ENCODE measurements at regions not wholly inside any gene's neighbourhood (a gene's known extent, or its start where the extent isn't known, plus 50 kb on each side); places are given as distances from the start of the nearest gene placed in this dataset.

DNA sequence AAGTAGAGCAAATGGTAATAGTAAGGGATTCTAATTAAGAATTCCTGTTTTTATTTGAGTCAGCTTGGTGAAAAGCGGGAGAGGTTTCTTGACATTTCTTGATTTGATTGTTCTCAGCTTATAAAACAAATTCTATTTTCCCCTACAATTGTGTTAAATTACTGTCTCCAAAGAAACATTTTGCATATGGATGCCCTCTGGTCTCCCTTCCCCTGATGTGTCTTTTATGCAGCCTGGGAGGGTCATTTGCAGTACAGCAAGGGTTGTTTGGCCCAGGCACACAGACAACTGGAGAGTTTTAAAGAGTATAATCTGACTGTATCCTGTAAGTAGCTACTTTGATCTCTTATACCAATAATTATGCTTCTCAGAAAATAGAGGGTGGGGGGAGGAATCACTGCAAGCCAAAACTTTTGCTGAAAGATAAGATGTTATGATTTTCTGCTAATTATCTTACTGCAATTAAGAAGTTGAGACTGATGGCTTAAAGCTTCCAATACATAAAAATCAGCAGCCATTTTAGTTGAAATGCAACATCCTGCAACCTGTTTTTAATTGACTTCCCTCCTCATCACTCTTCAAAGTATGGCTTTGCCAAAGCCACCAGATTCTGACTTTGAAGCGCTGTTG is 204.1 kb upstream of the SEMA6A start:
- H3K9ac ChIP-seq (ENCODE audit: low read depth, low read length, poor library complexity), result no peak overlapping the region
- H2BK12ac ChIP-seq (ENCODE audit: low read length), result no peak overlapping the region
- no peak overlapping the region for H3K27ac ChIP-seq (replicated peaks; ENCODE audit: low read length)
- H3K23ac ChIP-seq (ENCODE audit: low read depth, low read length, poor library complexity), result no peak overlapping the region
- no peak overlapping the region for H4K8ac ChIP-seq (ENCODE audit: low read depth, low read length)
- no peak overlapping the region for H3K18ac ChIP-seq (ENCODE audit: low read length)
- WGBS, 2 donors (ENCODE audit: extremely low coverage in 2 of 2, insufficient read length in 2 of 2, insufficient replicate concordance in 1 of 2), result no CpG with 5 or more reads among the region's 2 CpGs
- no peak for DNase-seq (ENCODE audit: low spot score)
- H4K91ac ChIP-seq (ENCODE audit: low read depth, low read length, poor library complexity), result no peak overlapping the region
- H2BK15ac ChIP-seq (ENCODE audit: low read length), result no peak overlapping the region
- H3K79me1 ChIP-seq (ENCODE audit: low read depth, low read length), result no peaks in the 10 kb centered on the region
- no peaks in the 10 kb centered on the region for H3K36me3 ChIP-seq (replicated peaks in 1 of 2; ENCODE audit: control insufficient read depth in 2 of 2, insufficient read depth in 2 of 2, low read length in 2 of 2)
- no peak overlapping the region for H3K4me2 ChIP-seq (ENCODE audit: insufficient read depth, low read length, poor library complexity, severe bottlenecking)
- no peak overlapping the region for H3K4ac ChIP-seq (ENCODE audit: low read length)
- no peak overlapping the region for H2BK120ac ChIP-seq (ENCODE audit: low read depth, low read length)
- H2BK5ac ChIP-seq (ENCODE audit: low read length), result no peak overlapping the region
- no peaks in the 10 kb centered on the region for H3K9me3 ChIP-seq (replicated peaks in 1 of 2; ENCODE audit: control insufficient read depth in 2 of 2, insufficient read depth in 1 of 2, low read depth in 1 of 2, low read length in 2 of 2)
- H3K4me3 ChIP-seq (ENCODE audit: low read length in 2 of 2), result no peak overlapping the region
- H2AK5ac ChIP-seq (ENCODE audit: low read depth, low read length), result no peak overlapping the region
- H3K14ac ChIP-seq (ENCODE audit: low read length), result no peak overlapping the region
- H2AFZ ChIP-seq (ENCODE audit: low read length), result no peak overlapping the region
- peaks cover 0 to 60% (median 0%) of the 10 kb centered on the region in 3 experiments for H3K27me3 ChIP-seq (ENCODE audit: control insufficient read depth in 3 of 3, insufficient read depth in 3 of 3, low read depth in 1 of 3, low read length in 3 of 3)
- H3K4me1 ChIP-seq (ENCODE audit: control insufficient read depth in 2 of 2, insufficient read depth in 1 of 2, low read depth in 1 of 2, low read length in 2 of 2), result peaks cover 7 to 12% of the 10 kb centered on the region in 2 donors

DNA sequence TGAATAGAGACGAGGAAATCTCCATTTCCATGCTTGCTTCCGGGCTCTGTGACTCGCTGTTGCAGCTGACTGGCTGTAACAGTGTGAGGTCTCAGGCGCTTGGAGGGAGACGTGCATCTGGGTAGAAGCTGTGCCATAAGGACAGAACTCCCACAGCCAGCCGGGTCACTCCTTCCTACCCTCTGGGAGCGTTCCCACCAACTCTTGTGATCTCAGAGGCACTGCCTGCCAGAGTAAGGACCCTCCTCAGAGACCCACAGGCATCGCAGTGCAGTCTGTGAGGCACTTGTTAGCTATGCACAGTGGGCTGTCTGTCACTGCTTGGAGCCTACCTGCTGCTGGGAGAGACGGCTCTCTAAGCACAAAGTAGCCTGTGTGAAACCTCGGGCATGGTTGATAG is 203.4 kb upstream of the SEMA6A start:
- H3K14ac ChIP-seq (ENCODE audit: low read length), result no peak overlapping the region
- no peaks in the 10 kb centered on the region for H3K36me3 ChIP-seq (replicated peaks in 1 of 2; ENCODE audit: control insufficient read depth in 2 of 2, insufficient read depth in 2 of 2, low read length in 2 of 2)
- no peak overlapping the region for H2AK5ac ChIP-seq (ENCODE audit: low read depth, low read length)
- H3K4me1 ChIP-seq (ENCODE audit: control insufficient read depth in 2 of 2, insufficient read depth in 1 of 2, low read depth in 1 of 2, low read length in 2 of 2), result peaks cover 10 to 12% of the 10 kb centered on the region in 2 donors
- H2AFZ ChIP-seq (ENCODE audit: low read length), result peak overlapping the region; percentile 73
- H2BK120ac ChIP-seq (ENCODE audit: low read depth, low read length), result no peak overlapping the region
- no peak overlapping the region for H4K91ac ChIP-seq (ENCODE audit: low read depth, low read length, poor library complexity)
- peaks cover 0 to 67% (median 0%) of the 10 kb centered on the region in 3 experiments for H3K27me3 ChIP-seq (ENCODE audit: control insufficient read depth in 3 of 3, insufficient read depth in 3 of 3, low read depth in 1 of 3, low read length in 3 of 3)
- peak overlapping the region; percentile 36 for H3K4me2 ChIP-seq (ENCODE audit: insufficient read depth, low read length, poor library complexity, severe bottlenecking)
- H4K8ac ChIP-seq (ENCODE audit: low read depth, low read length), result no peak overlapping the region
- H3K23ac ChIP-seq (ENCODE audit: low read depth, low read length, poor library complexity), result no peak overlapping the region
- no peak overlapping the region for H2BK5ac ChIP-seq (ENCODE audit: low read length)
- no peak overlapping the region for H3K4ac ChIP-seq (ENCODE audit: low read length)
- no peak overlapping the region for H2BK15ac ChIP-seq (ENCODE audit: low read length)
- H3K9ac ChIP-seq (ENCODE audit: low read depth, low read length, poor library complexity), result no peak overlapping the region
- H2BK12ac ChIP-seq (ENCODE audit: low read length), result no peak overlapping the region
- DNase-seq (ENCODE audit: low spot score), result no peak
- WGBS, 2 donors (ENCODE audit: extremely low coverage in 2 of 2, insufficient read length in 2 of 2, insufficient replicate concordance in 1 of 2), result no CpG with 5 or more reads among the region's 10 CpGs
- H3K4me3 ChIP-seq (ENCODE audit: low read length in 2 of 2), result peak overlapping the region in 1 of 2 donors; percentile 14
- H3K79me1 ChIP-seq (ENCODE audit: low read depth, low read length), result no peaks in the 10 kb centered on the region
- no peaks in the 10 kb centered on the region for H3K9me3 ChIP-seq (replicated peaks in 1 of 2; ENCODE audit: control insufficient read depth in 2 of 2, insufficient read depth in 1 of 2, low read depth in 1 of 2, low read length in 2 of 2)
- no peak overlapping the region for H3K27ac ChIP-seq (replicated peaks; ENCODE audit: low read length)
- peak overlapping the region; percentile 22 for H3K18ac ChIP-seq (ENCODE audit: low read length)

DNA sequence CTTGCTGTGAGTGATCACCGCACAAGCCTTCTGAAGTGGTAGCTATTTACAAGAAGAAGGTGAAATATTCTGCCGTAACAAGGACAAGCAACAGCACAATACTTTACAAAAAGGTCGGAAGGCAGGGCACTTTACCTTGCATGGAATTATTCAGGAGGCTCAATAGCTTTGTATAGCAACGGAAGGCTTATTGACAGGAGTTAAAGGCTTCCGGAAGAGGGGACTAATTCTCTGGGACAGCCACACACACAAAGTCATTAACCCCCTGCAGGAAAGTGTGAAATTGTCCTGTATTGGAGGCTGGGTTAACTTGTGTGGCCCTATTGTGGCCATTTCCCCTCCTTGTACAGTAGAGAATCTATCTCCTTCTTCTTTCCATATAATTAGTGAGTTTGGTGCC is 199.3 kb upstream of the SEMA6A start:
- H2AFZ ChIP-seq (ENCODE audit: low read length), result peak overlapping the region; percentile 7
- H2BK12ac ChIP-seq (ENCODE audit: low read length), result no peak overlapping the region
- H3K18ac ChIP-seq (ENCODE audit: low read length), result no peak overlapping the region
- no peaks in the 10 kb centered on the region for H3K36me3 ChIP-seq (replicated peaks in 1 of 2; ENCODE audit: control insufficient read depth in 2 of 2, insufficient read depth in 2 of 2, low read length in 2 of 2)
- H2AK5ac ChIP-seq (ENCODE audit: low read depth, low read length), result no peak overlapping the region
- no peak overlapping the region for H2BK5ac ChIP-seq (ENCODE audit: low read length)
- H3K9ac ChIP-seq (ENCODE audit: low read depth, low read length, poor library complexity), result no peak overlapping the region
- no peak overlapping the region for H3K4me2 ChIP-seq (ENCODE audit: insufficient read depth, low read length, poor library complexity, severe bottlenecking)
- no peak overlapping the region for H4K8ac ChIP-seq (ENCODE audit: low read depth, low read length)
- no peak overlapping the region for H3K4me3 ChIP-seq (ENCODE audit: low read length in 2 of 2)
- no peak overlapping the region for H3K4ac ChIP-seq (ENCODE audit: low read length)
- H3K27ac ChIP-seq (replicated peaks; ENCODE audit: low read length), result peak overlapping the region; percentile 50
- no CpG with 5 or more reads among the region's 5 CpGs for WGBS, 2 donors (ENCODE audit: extremely low coverage in 2 of 2, insufficient read length in 2 of 2, insufficient replicate concordance in 1 of 2)
- H2BK120ac ChIP-seq (ENCODE audit: low read depth, low read length), result no peak overlapping the region
- no peaks in the 10 kb centered on the region for H3K79me1 ChIP-seq (ENCODE audit: low read depth, low read length)
- no peak overlapping the region for H4K91ac ChIP-seq (ENCODE audit: low read depth, low read length, poor library complexity)
- no peaks in the 10 kb centered on the region for H3K9me3 ChIP-seq (replicated peaks in 1 of 2; ENCODE audit: control insufficient read depth in 2 of 2, insufficient read depth in 1 of 2, low read depth in 1 of 2, low read length in 2 of 2)
- H3K27me3 ChIP-seq (ENCODE audit: control insufficient read depth in 3 of 3, insufficient read depth in 3 of 3, low read depth in 1 of 3, low read length in 3 of 3), result peaks cover 0 to 92% (median 0%) of the 10 kb centered on the region in 3 experiments
- no peak overlapping the region for H3K14ac ChIP-seq (ENCODE audit: low read length)
- H3K23ac ChIP-seq (ENCODE audit: low read depth, low read length, poor library complexity), result no peak overlapping the region
- H3K4me1 ChIP-seq (ENCODE audit: control insufficient read depth in 2 of 2, insufficient read depth in 1 of 2, low read depth in 1 of 2, low read length in 2 of 2), result peaks cover 12% of the 10 kb centered on the region in 2 donors
- no peak for DNase-seq (ENCODE audit: low spot score)
- no peak overlapping the region for H2BK15ac ChIP-seq (ENCODE audit: low read length)

- no peak for DNase-seq (ENCODE audit: low spot score)
- H3K4me2 ChIP-seq (ENCODE audit: insufficient read depth, low read length, poor library complexity, severe bottlenecking), result no peak overlapping the region
Observed at GRCh38 chr5:116772806-116773205, 198.2 kb upstream of the SEMA6A start.

More at GRCh38 chr5:116772806-116773205, 198.2 kb upstream of the SEMA6A start:
- H2AK5ac ChIP-seq (ENCODE audit: low read depth, low read length), result no peak overlapping the region
- no peak overlapping the region for H3K9ac ChIP-seq (ENCODE audit: low read depth, low read length, poor library complexity)
- no peak overlapping the region for H3K4me3 ChIP-seq (ENCODE audit: low read length in 2 of 2)
- no peak overlapping the region for H3K23ac ChIP-seq (ENCODE audit: low read depth, low read length, poor library complexity)
- H3K9me3 ChIP-seq (replicated peaks in 1 of 2; ENCODE audit: control insufficient read depth in 2 of 2, insufficient read depth in 1 of 2, low read depth in 1 of 2, low read length in 2 of 2), result no peaks in the 10 kb centered on the region
- peaks cover 3 to 8% of the 10 kb centered on the region in 2 donors for H3K4me1 ChIP-seq (ENCODE audit: control insufficient read depth in 2 of 2, insufficient read depth in 1 of 2, low read depth in 1 of 2, low read length in 2 of 2)
- H4K91ac ChIP-seq (ENCODE audit: low read depth, low read length, poor library complexity), result no peak overlapping the region
- no CpG with 5 or more reads among the region's 3 CpGs for WGBS, 2 donors (ENCODE audit: extremely low coverage in 2 of 2, insufficient read length in 2 of 2, insufficient replicate concordance in 1 of 2)
- no peak overlapping the region for H3K18ac ChIP-seq (ENCODE audit: low read length)
- H3K27me3 ChIP-seq (ENCODE audit: control insufficient read depth in 3 of 3, insufficient read depth in 3 of 3, low read depth in 1 of 3, low read length in 3 of 3), result peaks cover 0 to 94% (median 0%) of the 10 kb centered on the region in 3 experiments
- no peak overlapping the region for H2BK5ac ChIP-seq (ENCODE audit: low read length)
- no peak overlapping the region for H3K14ac ChIP-seq (ENCODE audit: low read length)
- H2BK120ac ChIP-seq (ENCODE audit: low read depth, low read length), result no peak overlapping the region
- no peaks in the 10 kb centered on the region for H3K36me3 ChIP-seq (replicated peaks in 1 of 2; ENCODE audit: control insufficient read depth in 2 of 2, insufficient read depth in 2 of 2, low read length in 2 of 2)
- no peak overlapping the region for H3K27ac ChIP-seq (replicated peaks; ENCODE audit: low read length)
- no peak overlapping the region for H2BK12ac ChIP-seq (ENCODE audit: low read length)
- H2BK15ac ChIP-seq (ENCODE audit: low read length), result no peak overlapping the region
- H3K4ac ChIP-seq (ENCODE audit: low read length), result no peak overlapping the region
- no peaks in the 10 kb centered on the region for H3K79me1 ChIP-seq (ENCODE audit: low read depth, low read length)
- no peak overlapping the region for H2AFZ ChIP-seq (ENCODE audit: low read length)
- no peak overlapping the region for H4K8ac ChIP-seq (ENCODE audit: low read depth, low read length)

Measured in neuronal stem cell (in vitro differentiated cells).